AG04450 (cell line): ENCODE measurements at regions not wholly inside any gene's neighbourhood (a gene's known extent, or its start where the extent isn't known, plus 50 kb on each side); places are given as distances from the start of the nearest gene placed in this dataset.

Experiments used
- CTCF ChIA-PET: fragments of 300-600, 350-600 bp; formaldehyde crosslinking; extraction: SDS; loops from one replicate; lab custom pipeline; 2022; ENCODE audit warnings: antibody characterized with exemption, inconsistent platforms; lab: Charles Lee
- POLR2A ChIA-PET: fragments of 350-600 bp; formaldehyde crosslinking; extraction: SDS; loops from one replicate; lab custom pipeline; 2021; ENCODE audit warnings: antibody characterized with exemption, inconsistent platforms; lab: Yijun Ruan, JAX
- DNase-seq: peaks from one replicate; pipeline ENCODE4 v3.0.0-alpha.2; 2011; ENCODE audit warnings: low read depth, low spot score
- H3K27ac ChIP-seq: one replicate; pipeline ENCODE4 v1.5.1; 2012; ENCODE audit warnings: low read depth, low read length, control low read depth
- H3K27me3 ChIP-seq: one replicate; pipeline ENCODE4 v1.6.0; 2012; ENCODE audit warnings: low read length; ENCODE audit not compliant: control insufficient read depth, insufficient read depth
- H3K4me3 ChIP-seq: 2 replicates; pipeline ENCODE4 v1.5.1; 2011; ENCODE audit warnings: mild to moderate bottlenecking, low read depth, low read length, control low read depth
- H3K9me3 ChIP-seq: 2 replicates; pipeline ENCODE4 v1.5.1; 2012; ENCODE audit warnings: low read length; ENCODE audit not compliant: control insufficient read depth, insufficient read depth
- TF ChIP-seq, protein P1 (sequence below): IDR thresholded peaks from 2 replicates; pipeline ENCODE4 v1.5.1; 2011; ENCODE audit warnings: low read depth, low read length, control low read depth, inconsistent platforms

GRCh38 chr10:64648915-64649314, 1127.7 kb downstream of the REEP3 start:
- Histone ChIP-seq H3K27ac (no peak overlapping the region), H3K9me3 (no peaks in the 10 kb centered on the region), H3K4me3 (no peak overlapping the region), H3K27me3 (no peaks in the 10 kb centered on the region)
- no peak for DNase-seq
- ChIA-PET CTCF (no interaction called here), POLR2A (no interaction called here)
- TF ChIP-seq, protein P1, sequence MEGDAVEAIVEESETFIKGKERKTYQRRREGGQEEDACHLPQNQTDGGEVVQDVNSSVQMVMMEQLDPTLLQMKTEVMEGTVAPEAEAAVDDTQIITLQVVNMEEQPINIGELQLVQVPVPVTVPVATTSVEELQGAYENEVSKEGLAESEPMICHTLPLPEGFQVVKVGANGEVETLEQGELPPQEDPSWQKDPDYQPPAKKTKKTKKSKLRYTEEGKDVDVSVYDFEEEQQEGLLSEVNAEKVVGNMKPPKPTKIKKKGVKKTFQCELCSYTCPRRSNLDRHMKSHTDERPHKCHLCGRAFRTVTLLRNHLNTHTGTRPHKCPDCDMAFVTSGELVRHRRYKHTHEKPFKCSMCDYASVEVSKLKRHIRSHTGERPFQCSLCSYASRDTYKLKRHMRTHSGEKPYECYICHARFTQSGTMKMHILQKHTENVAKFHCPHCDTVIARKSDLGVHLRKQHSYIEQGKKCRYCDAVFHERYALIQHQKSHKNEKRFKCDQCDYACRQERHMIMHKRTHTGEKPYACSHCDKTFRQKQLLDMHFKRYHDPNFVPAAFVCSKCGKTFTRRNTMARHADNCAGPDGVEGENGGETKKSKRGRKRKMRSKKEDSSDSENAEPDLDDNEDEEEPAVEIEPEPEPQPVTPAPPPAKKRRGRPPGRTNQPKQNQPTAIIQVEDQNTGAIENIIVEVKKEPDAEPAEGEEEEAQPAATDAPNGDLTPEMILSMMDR, result no peak

DNA sequence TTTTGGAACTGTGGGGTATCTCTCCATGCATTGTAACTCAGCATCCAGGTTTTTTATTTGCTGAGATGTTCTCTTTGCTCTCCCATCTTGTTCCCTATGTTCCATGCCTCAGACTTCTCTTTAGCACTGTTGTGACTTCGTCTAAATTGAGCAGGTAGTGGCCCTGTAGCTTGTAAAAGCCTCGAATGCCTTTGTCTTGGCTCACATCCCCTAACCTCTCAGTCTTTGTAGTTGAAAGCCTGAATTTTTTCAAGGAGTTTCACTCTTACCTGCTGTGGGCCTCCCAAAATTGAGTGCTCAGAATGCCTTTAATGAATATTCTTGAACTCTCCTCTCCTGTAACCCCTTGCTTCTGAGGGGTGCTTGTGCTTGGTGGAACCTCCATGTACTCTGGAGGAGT, 1137.3 kb downstream of the REEP3 start:
- no peaks in the 10 kb centered on the region; the same call in 1 of the 2 replicates for H3K9me3 ChIP-seq
- no peak overlapping the region for H3K27ac ChIP-seq
- TF ChIP-seq, protein P1, result no peak
- POLR2A ChIA-PET, result no interaction called here
- no peak for DNase-seq
- CTCF ChIA-PET, result no interaction called here
- no peak overlapping the region for H3K4me3 ChIP-seq
- H3K27me3 ChIP-seq, result no peaks in the 10 kb centered on the region

DNA sequence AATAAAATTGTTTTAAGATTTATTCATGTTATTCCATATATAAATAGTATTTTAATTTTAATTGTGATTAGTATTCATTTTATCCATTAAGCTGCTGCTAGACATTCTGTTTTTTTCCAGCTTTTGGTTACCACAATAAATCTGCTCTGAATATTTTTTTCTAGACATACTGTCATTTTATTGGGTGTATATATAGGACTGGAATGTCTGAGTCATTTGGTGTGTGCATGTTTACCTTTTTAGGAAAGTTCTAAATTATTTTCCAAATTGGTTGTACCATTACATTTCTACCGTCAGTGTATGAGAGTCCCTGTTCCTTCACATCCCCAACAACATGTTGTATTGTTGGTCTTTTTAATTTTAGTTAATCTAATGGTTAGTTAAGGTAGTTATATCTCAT, 1138.1 kb downstream of the REEP3 start:
- TF ChIP-seq, protein P1, result no peak
- no peak overlapping the region for H3K4me3 ChIP-seq
- no peak overlapping the region for H3K27ac ChIP-seq
- no peaks in the 10 kb centered on the region; the same call in 1 of the 2 replicates for H3K9me3 ChIP-seq
- CTCF ChIA-PET, result no interaction called here
- DNase-seq, result no peak
- POLR2A ChIA-PET, result no interaction called here
- no peaks in the 10 kb centered on the region for H3K27me3 ChIP-seq

DNA sequence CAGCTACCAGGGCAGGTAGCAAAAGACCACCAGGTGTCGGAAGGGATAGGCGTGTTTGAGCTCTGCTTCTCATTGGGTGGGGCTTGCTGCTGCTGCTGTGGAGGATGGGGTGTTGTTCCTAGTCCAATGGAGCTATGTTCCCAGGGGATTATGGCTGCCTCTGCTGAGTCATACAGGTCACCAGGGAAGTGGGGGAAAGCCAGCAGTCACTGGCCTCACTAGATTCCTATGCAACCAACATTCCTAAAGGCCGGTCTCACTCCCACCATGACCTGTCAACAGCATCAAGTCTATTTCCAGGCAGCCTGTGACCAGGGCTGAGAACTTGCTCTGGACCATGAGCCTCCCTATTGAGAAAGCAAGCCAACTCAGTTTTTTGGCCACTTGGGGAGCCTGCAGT, 1160.8 kb downstream of the REEP3 start:
- ChIA-PET CTCF (no interaction called here), POLR2A (no interaction called here)
- Histone ChIP-seq H3K27me3 (no peaks in the 10 kb centered on the region), H3K27ac (no peak overlapping the region), H3K9me3 (no peaks in the 10 kb centered on the region; the same call in 1 of the 2 replicates), H3K4me3 (no peak overlapping the region)
- DNase-seq, result no peak
- TF ChIP-seq, protein P1, result no peak

DNA sequence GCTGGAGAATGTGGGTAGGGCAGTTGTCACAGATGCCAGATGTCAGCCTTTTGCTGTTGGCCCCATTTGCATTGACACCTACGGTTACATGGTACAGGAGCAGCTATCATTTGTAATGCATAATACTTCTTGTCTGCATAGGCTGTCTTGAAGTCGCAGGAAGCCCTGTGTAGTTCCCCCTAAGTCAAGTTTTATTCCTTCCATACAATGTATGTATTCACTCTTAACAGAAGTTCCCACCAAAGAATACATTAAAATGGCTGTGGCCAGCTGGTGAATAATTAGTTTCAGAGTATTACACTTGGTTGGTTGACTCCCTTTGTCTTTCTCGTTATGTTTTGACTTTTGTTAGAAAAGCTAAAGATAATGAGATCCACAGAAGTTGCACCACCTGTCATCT, 1169.0 kb downstream of the REEP3 start:
- POLR2A ChIA-PET, result no interaction called here
- TF ChIP-seq, protein P1, result no peak

More for the DNA sequence above, 1169.0 kb downstream of the REEP3 start:
- DNase-seq, result no peak
- Histone ChIP-seq H3K27ac (no peak overlapping the region), H3K27me3 (no peaks in the 10 kb centered on the region), H3K4me3 (no peak overlapping the region), H3K9me3 (no peaks in the 10 kb centered on the region)
- CTCF ChIA-PET, result no interaction called here
